ENCODE measurements at regions not wholly inside any gene's neighbourhood (a gene's known extent, or its start where the extent isn't known, plus 50 kb on each side); places are given as distances from the start of the nearest gene placed in this dataset.
"Not testable (repeated sequence)": the region's sequence is repeated elsewhere in the genome, so short reads cannot be mapped to it uniquely, and the experiment has no call there.

- H3K4me3 Mint-ChIP-seq; DNase-seq (ENCODE audit: low spot score); H3K9me3 Mint-ChIP-seq; H3K27ac Mint-ChIP-seq; H3K4me1 Mint-ChIP-seq (ENCODE audit: low read depth); H3K36me3 Mint-ChIP-seq (ENCODE audit: low read depth); intact Hi-C loops (cut with micrococcal nuclease); H3K27me3 Mint-ChIP-seq (ENCODE audit: insufficient read depth): not testable (repeated sequence)
Measured at GRCh38 chr16:66173796-66174195, 192.7 kb upstream of the CDH5 start.

DNA sequence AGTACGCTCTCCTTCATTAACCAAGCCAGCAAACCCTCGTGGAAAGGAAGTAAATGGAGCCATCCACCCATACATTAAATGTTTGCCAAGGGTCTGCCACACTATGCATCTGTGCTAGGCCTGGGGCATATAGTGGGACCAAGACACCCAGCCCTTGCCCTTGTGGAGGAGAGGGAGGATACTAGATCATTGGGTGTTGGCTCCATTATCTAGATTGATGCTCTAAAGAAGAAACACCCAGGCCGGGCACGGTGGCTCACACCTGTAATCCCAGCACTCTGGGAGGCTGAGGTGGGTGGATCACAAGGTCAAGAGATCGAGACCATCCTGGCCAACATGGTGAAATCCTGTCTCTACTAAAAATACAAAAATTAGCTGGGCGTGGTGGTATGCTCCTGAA lies 193.3 kb upstream of the CDH5 start:
- H3K4me1 Mint-ChIP-seq (ENCODE audit: low read depth); DNase-seq (ENCODE audit: low spot score); H3K27ac Mint-ChIP-seq; intact Hi-C loops (cut with micrococcal nuclease); H3K9me3 Mint-ChIP-seq; H3K27me3 Mint-ChIP-seq (ENCODE audit: insufficient read depth); H3K36me3 Mint-ChIP-seq (ENCODE audit: low read depth); H3K4me3 Mint-ChIP-seq: not testable (repeated sequence)

GRCh38 chr16:66172463-66172862 lies 194.0 kb upstream of the CDH5 start:
- H3K4me3 Mint-ChIP-seq = no peak overlapping the region
- no peak for DNase-seq (ENCODE audit: low spot score)
- H3K27ac Mint-ChIP-seq = no peak overlapping the region
- H3K27me3 Mint-ChIP-seq (ENCODE audit: insufficient read depth) = peaks cover 2% of the 10 kb centered on the region
- H3K36me3 Mint-ChIP-seq (ENCODE audit: low read depth) = no peaks in the 10 kb centered on the region
- no peaks in the 10 kb centered on the region for H3K9me3 Mint-ChIP-seq
- no peaks in the 10 kb centered on the region for H3K4me1 Mint-ChIP-seq (ENCODE audit: low read depth)
- intact Hi-C loops (cut with micrococcal nuclease) = no loop called here

DNA sequence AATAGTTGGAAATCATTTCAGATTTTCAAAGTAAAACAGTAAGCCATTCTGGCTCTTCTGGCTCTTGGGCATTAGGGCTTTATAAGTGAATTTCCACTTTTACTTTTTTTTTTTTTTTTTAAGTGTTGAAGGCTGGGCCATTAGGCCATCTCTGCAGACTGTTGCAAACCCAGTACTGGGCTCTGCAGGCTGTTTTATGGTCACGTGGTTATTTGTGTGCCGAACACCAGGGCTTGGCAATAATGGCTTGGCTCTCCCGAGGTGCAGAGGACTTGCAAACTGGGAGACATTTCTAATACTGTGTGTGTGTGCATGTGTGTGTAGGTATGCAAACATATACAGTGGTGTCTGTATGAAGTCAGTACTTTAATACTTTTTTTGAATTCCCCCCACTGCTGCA lies 194.9 kb upstream of the CDH5 start:
- intact Hi-C loops (cut with micrococcal nuclease) = no loop called here
- Mint-ChIP-seq H3K27me3 (ENCODE audit: insufficient read depth) (peaks cover 2% of the 10 kb centered on the region), H3K36me3 (ENCODE audit: low read depth) (no peaks in the 10 kb centered on the region), H3K4me3 (no peak overlapping the region), H3K9me3 (no peaks in the 10 kb centered on the region), H3K4me1 (ENCODE audit: low read depth) (no peaks in the 10 kb centered on the region), H3K27ac (no peak overlapping the region)
- DNase-seq (ENCODE audit: low spot score) = no peak

DNA sequence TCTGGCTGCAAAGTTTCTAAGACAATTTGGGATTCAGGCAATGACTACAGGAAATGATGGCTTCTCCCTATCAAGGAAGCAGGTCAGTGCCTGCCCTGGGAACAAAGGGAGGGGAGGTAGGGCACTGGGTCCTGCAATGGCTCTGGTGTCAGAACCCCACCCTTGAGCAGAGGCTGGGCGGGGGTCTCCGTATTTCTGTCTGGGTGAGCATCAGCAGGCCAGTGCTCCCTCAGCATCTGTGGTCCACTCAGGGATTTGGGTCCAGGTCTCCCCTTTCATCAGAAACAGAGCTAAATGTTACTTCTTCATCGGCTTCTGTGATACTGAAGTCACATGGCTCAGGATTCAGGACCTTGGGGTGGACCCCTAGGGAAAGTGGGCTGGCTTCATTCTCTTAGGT lies 195.5 kb upstream of the CDH5 start:
- intact Hi-C loops (cut with micrococcal nuclease) = no loop called here
- no peaks in the 10 kb centered on the region for H3K36me3 Mint-ChIP-seq (ENCODE audit: low read depth)

GRCh38 chr16:66169817-66170216 lies 196.7 kb upstream of the CDH5 start:
- Mint-ChIP-seq H3K9me3 (no peaks in the 10 kb centered on the region), H3K4me3 (no peak overlapping the region), H3K36me3 (ENCODE audit: low read depth) (no peaks in the 10 kb centered on the region), H3K27me3 (ENCODE audit: insufficient read depth) (peaks cover 2% of the 10 kb centered on the region), H3K4me1 (ENCODE audit: low read depth) (no peaks in the 10 kb centered on the region), H3K27ac (no peak overlapping the region)
- intact Hi-C loops (cut with micrococcal nuclease) = no loop called here
- DNase-seq (ENCODE audit: low spot score) = no peak

More for the DNA sequence above, 195.5 kb upstream of the CDH5 start:
- Mint-ChIP-seq H3K27me3 (ENCODE audit: insufficient read depth) (peaks cover 2% of the 10 kb centered on the region), H3K4me1 (ENCODE audit: low read depth) (no peaks in the 10 kb centered on the region), H3K4me3 (no peak overlapping the region), H3K27ac (no peak overlapping the region), H3K9me3 (no peaks in the 10 kb centered on the region)
- DNase-seq (ENCODE audit: low spot score) = no peak

DNA sequence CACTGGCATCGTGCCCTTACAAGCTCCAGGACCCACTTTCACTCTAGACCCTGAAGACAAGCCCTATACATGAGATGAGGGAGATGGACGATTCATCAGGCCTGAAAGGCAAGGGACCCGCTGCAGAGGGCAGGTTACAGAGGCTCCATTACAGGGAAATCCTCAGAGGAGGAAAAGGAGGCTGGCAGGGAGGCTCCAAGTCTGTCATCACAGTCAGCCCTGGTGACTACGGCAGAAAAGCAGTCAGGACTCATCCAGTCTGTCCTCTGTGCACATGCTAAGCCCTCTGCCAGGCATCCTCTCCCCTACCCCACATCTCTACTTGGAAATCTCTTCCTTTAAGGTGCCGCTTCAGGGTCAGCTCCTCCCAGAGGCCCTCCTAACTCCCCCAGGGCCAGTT lies 197.7 kb upstream of the CDH5 start:
- Mint-ChIP-seq H3K4me3 (no peak overlapping the region), H3K4me1 (ENCODE audit: low read depth) (no peaks in the 10 kb centered on the region), H3K27ac (no peak overlapping the region), H3K36me3 (ENCODE audit: low read depth) (no peaks in the 10 kb centered on the region), H3K9me3 (no peaks in the 10 kb centered on the region), H3K27me3 (ENCODE audit: insufficient read depth) (no peaks in the 10 kb centered on the region)
- DNase-seq (ENCODE audit: low spot score) = no peak
- intact Hi-C loops (cut with micrococcal nuclease) = no loop called here

DNA sequence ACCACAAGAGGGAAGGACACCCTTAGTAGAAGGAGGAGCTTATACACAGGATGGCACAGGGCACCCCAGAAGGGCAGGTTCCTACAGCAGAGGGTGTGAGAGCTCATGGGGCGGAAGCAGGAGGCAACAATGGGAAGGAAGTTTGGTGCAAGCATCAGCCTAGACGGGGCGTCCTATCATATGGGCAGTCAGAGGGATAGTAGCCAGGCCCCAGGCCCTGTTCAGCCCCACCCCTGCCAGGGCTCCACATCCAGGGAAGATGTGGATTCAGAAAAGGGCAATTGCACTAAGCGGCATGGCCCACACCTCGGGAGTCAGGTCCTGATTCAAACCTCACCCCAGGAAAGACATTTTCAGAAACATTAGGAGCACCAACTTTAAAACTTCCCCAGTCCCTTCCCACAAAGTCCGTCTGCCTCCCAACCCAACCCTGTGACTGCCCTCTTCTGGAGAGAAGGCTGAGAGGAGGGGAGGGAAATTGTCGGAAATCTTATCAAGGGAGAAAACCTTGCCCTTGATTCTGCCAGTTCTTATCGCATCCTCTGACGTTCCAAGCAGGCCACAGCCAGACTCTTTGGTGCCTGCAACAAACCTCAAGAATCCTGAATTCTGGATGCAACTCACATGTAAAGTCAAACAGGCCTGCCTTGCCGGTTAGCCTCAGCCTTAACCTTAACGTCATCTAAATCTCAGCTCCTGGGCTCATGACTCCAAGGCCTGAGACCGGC lies 198.8 kb upstream of the CDH5 start:
- no peaks in the 10 kb centered on the region for H3K9me3 Mint-ChIP-seq
- peaks cover 1% of the 10 kb centered on the region for H3K27me3 Mint-ChIP-seq (ENCODE audit: insufficient read depth)
- no peaks in the 10 kb centered on the region for H3K36me3 Mint-ChIP-seq (ENCODE audit: low read depth)
- no peak overlapping the region for H3K27ac Mint-ChIP-seq
- H3K4me3 Mint-ChIP-seq = no peak overlapping the region
- no peaks in the 10 kb centered on the region for H3K4me1 Mint-ChIP-seq (ENCODE audit: low read depth)
- no peak for DNase-seq (ENCODE audit: low spot score)
- intact Hi-C loops (cut with micrococcal nuclease) = no loop called here

DNA sequence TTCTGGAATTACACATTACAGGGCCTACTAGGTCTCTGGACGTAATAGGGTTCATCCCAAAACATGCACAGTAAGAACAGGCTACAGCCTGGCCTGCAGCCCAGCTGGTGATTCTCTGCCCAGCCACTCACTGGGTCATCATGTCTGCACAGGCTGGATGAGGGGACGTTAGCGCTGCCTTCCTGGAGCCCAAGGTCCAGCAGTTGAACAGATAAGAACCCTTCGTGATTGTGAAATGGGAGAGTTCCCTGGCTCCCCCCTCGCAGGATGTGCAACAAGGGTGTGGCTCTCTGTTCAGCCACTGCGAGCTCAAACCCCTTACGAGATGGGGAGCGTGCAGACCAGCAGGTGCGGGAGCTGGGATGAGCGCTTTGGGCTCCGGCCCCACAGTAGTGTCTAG lies 200.0 kb upstream of the CDH5 start:
- Mint-ChIP-seq H3K9me3 (no peaks in the 10 kb centered on the region), H3K4me3 (no peak overlapping the region), H3K27ac (no peak overlapping the region), H3K4me1 (ENCODE audit: low read depth) (no peaks in the 10 kb centered on the region), H3K36me3 (ENCODE audit: low read depth) (no peaks in the 10 kb centered on the region), H3K27me3 (ENCODE audit: insufficient read depth) (peaks cover 1% of the 10 kb centered on the region)
- DNase-seq (ENCODE audit: low spot score) = no peak
- intact Hi-C loops (cut with micrococcal nuclease) = no loop called here

- H3K4me1 Mint-ChIP-seq (ENCODE audit: low read depth) = no peaks in the 10 kb centered on the region
- no peak overlapping the region for H3K4me3 Mint-ChIP-seq
- no peaks in the 10 kb centered on the region for H3K36me3 Mint-ChIP-seq (ENCODE audit: low read depth)
- no peak for DNase-seq (ENCODE audit: low spot score)
- H3K27me3 Mint-ChIP-seq (ENCODE audit: insufficient read depth) = peaks cover 1% of the 10 kb centered on the region
- no peaks in the 10 kb centered on the region for H3K9me3 Mint-ChIP-seq
- no peak overlapping the region for H3K27ac Mint-ChIP-seq
- intact Hi-C loops (cut with micrococcal nuclease) = no loop called here
Measured at GRCh38 chr16:66165879-66166278, 200.6 kb upstream of the CDH5 start.

- Mint-ChIP-seq H3K4me3 (no peak overlapping the region), H3K4me1 (ENCODE audit: low read depth) (no peaks in the 10 kb centered on the region), H3K27ac (no peak overlapping the region), H3K27me3 (ENCODE audit: insufficient read depth) (peaks cover 1% of the 10 kb centered on the region), H3K9me3 (no peaks in the 10 kb centered on the region), H3K36me3 (ENCODE audit: low read depth) (no peaks in the 10 kb centered on the region)
- DNase-seq (ENCODE audit: low spot score) = no peak
- intact Hi-C loops (cut with micrococcal nuclease) = no loop called here
Measured at GRCh38 chr16:66164581-66165247, 201.8 kb upstream of the CDH5 start.

GRCh38 chr16:66162821-66163220 lies 203.7 kb upstream of the CDH5 start:
- H3K4me3 Mint-ChIP-seq = no peak overlapping the region
- peaks cover 1% of the 10 kb centered on the region for H3K27me3 Mint-ChIP-seq (ENCODE audit: insufficient read depth)
- intact Hi-C loops (cut with micrococcal nuclease) = no loop called here
- H3K4me1 Mint-ChIP-seq (ENCODE audit: low read depth) = no peaks in the 10 kb centered on the region
- no peaks in the 10 kb centered on the region for H3K9me3 Mint-ChIP-seq
- H3K27ac Mint-ChIP-seq = no peak overlapping the region
- DNase-seq (ENCODE audit: low spot score) = no peak
- no peaks in the 10 kb centered on the region for H3K36me3 Mint-ChIP-seq (ENCODE audit: low read depth)

GRCh38 chr16:66161942-66162341 lies 204.5 kb upstream of the CDH5 start:
- H3K4me1 Mint-ChIP-seq (ENCODE audit: low read depth) = no peaks in the 10 kb centered on the region
- H3K36me3 Mint-ChIP-seq (ENCODE audit: low read depth) = no peaks in the 10 kb centered on the region
- H3K27me3 Mint-ChIP-seq (ENCODE audit: insufficient read depth) = peaks cover 1% of the 10 kb centered on the region
- no peaks in the 10 kb centered on the region for H3K9me3 Mint-ChIP-seq
- no peak overlapping the region for H3K27ac Mint-ChIP-seq
- no peak overlapping the region for H3K4me3 Mint-ChIP-seq
- intact Hi-C loops (cut with micrococcal nuclease) = no loop called here
- DNase-seq (ENCODE audit: low spot score) = no peak

DNA sequence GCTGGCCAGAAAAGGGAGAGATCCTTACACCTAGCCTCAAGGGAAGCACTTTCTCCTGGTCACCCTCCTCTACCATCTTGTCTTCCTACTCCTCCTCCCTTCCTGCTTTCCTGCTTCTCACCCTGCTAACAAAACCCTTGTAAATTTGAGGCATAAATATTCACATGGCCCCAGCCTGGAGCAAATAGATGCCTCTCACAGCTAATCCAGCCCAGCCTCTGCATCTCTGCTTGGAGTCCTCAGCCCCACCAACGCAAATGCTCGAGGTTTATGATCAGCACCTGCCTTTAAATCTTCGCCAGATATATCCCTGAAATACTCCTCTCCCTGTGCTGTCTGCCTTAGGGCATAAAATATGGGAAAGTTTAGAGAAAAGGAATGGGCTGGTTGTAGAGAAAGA lies 205.2 kb upstream of the CDH5 start:
- no peak for DNase-seq (ENCODE audit: low spot score)

More for the DNA sequence above, 205.2 kb upstream of the CDH5 start:
- intact Hi-C loops (cut with micrococcal nuclease) = no loop called here
- Mint-ChIP-seq H3K4me3 (no peak overlapping the region), H3K36me3 (ENCODE audit: low read depth) (no peaks in the 10 kb centered on the region), H3K27me3 (ENCODE audit: insufficient read depth) (peaks cover 3% of the 10 kb centered on the region), H3K27ac (no peak overlapping the region), H3K9me3 (no peaks in the 10 kb centered on the region), H3K4me1 (ENCODE audit: low read depth) (no peaks in the 10 kb centered on the region)
